Right atrium auricular region (tissue), 2 donors: ENCODE measurements at regions not wholly inside any gene's neighbourhood (a gene's known extent, or its start where the extent isn't known, plus 50 kb on each side); places are given as distances from the start of the nearest gene placed in this dataset.
A peak's percentile ranks its signal among the peaks of the same experiment; 100 is the strongest.

Experiments
- DNase-seq: peaks from one replicate; pipeline ENCODE4 v3.0.0-alpha.2; 2019; ENCODE audit warnings: low spot score
- H3K27ac ChIP-seq, 2 donors: fragments of 200-600 bp; sonication (generic); 1 replicate in 1 of 2; 2 replicates in 1 of 2; pipeline ENCODE4 v1.5.1; 2016 to 2019
- H3K27me3 ChIP-seq, 2 donors: fragments of 200-600 bp; sonication (generic); one replicate each; pipeline versions ENCODE4 v1.5.1 to v1.6.0; 2017 to 2019
- H3K36me3 ChIP-seq: fragments of 200-600 bp; sonication (generic); one replicate; pipeline ENCODE4 v1.5.1; 2016
- H3K4me1 ChIP-seq, 2 donors: fragments of 200-600 bp; sonication (generic); one replicate each; pipeline versions ENCODE4 v1.5.1 to v1.6.0; 2017 to 2019
- H3K4me3 ChIP-seq, 2 donors: fragments of 200-600 bp; sonication (generic); 1 replicate in 1 of 2; 2 replicates in 1 of 2; pipeline ENCODE4 v1.5.1; 2017 to 2019; ENCODE audit warnings: mild to moderate bottlenecking in 1 of 2, moderate library complexity in 1 of 2
- H3K9me3 ChIP-seq, 2 donors: fragments of 200-600 bp; sonication (generic); one replicate each; pipeline ENCODE4 v1.5.1; 2019
- CTCF ChIP-seq, 2 donors: fragments of 200-600 bp; sonication (generic); IDR thresholded peaks; one replicate each; pipeline ENCODE4 v1.5.1; 2019; ENCODE audit warnings: antibody characterized with exemption in 2 of 2

DNA sequence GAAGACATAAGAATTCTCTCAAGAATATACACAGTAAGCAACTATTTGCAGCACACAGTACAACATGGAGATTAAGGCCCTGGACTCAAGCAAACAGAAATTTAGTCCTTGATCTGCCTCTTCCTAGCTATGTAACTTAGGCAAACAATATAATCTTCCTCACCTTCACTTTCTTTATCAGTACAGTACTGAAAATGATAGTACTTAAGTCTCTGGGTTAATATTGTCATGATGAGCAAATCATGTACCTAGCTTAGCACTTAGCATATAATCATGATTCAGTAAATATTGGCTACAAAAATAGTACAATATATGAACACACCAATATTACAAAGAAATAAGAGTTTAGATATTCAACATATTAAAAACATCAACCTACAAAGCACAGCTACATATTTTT lies 320.5 kb downstream of the HACE1 start:
- Histone ChIP-seq H3K4me1 (no peaks in the 10 kb centered on the region), H3K27me3 (no peaks in the 10 kb centered on the region), H3K36me3 (no peaks in the 10 kb centered on the region), H3K27ac (no peak overlapping the region), H3K9me3 (no peaks in the 10 kb centered on the region), H3K4me3 (no peak overlapping the region)
- no peak for DNase-seq
- TF ChIP-seq CTCF (IDR thresholded peaks at IDR 0.05): no peak

DNA sequence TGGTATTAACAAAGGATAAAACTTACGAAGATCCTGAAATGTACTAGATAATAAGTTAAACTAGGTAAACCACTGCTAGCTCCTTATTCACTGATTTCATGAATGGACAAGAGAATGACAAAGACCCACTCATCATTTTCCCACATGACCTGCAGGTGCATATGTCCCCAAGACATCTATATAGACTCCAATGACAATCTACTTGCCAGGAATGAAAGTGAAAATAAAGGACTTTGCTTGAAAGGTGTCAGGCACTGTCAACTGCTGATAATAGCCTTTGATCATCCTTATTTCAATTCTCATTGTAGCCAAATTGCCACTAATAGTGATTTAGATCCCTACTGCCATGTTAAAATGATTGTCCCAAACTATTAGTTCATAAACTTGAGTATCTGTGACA lies 321.8 kb downstream of the HACE1 start:
- Histone ChIP-seq H3K9me3 (no peaks in the 10 kb centered on the region), H3K27ac (no peak overlapping the region), H3K4me3 (no peak overlapping the region), H3K36me3 (no peaks in the 10 kb centered on the region), H3K27me3 (no peaks in the 10 kb centered on the region), H3K4me1 (no peaks in the 10 kb centered on the region)
- TF ChIP-seq CTCF (IDR thresholded peaks at IDR 0.05): no peak
- no peak for DNase-seq

- H3K4me1 ChIP-seq: peaks cover 0 to 4% of the 10 kb centered on the region in 2 donors
- no peak overlapping the region for H3K4me3 ChIP-seq
- H3K27ac ChIP-seq: no peak overlapping the region
- no peak for TF ChIP-seq CTCF (IDR thresholded peaks at IDR 0.05)
- H3K9me3 ChIP-seq: no peaks in the 10 kb centered on the region
- H3K36me3 ChIP-seq: no peaks in the 10 kb centered on the region
- DNase-seq: no peak
- no peaks in the 10 kb centered on the region for H3K27me3 ChIP-seq
Observed at GRCh38 chr6:104537180-104537579, 322.5 kb downstream of the HACE1 start.

DNA sequence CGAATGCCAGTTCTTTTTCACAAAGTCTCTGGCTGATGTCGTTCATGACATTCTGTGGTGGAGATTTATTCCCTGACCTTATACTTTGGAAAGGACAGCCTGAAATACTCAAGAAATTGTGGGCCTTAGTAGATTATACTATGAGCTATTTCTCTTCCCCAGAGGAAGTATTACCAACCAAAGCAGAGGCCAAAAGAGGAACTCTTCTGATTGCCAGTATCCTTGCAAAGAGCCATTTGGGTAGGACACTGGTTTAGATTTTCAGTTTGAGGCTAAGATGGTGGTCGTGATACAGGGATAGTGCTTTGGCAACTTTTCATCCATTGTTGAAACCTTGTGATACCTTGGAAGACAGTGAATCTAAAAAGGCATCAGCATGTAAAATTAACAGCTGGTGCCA lies 327.3 kb downstream of the HACE1 start:
- H3K9me3 ChIP-seq: no peaks in the 10 kb centered on the region
- H3K4me3 ChIP-seq: no peak overlapping the region
- H3K27me3 ChIP-seq: no peaks in the 10 kb centered on the region
- no peak for TF ChIP-seq CTCF (IDR thresholded peaks at IDR 0.05)
- no peaks in the 10 kb centered on the region for H3K36me3 ChIP-seq
- no peak for DNase-seq
- peaks cover 0 to 4% of the 10 kb centered on the region in 2 donors for H3K4me1 ChIP-seq
- no peak overlapping the region for H3K27ac ChIP-seq

DNA sequence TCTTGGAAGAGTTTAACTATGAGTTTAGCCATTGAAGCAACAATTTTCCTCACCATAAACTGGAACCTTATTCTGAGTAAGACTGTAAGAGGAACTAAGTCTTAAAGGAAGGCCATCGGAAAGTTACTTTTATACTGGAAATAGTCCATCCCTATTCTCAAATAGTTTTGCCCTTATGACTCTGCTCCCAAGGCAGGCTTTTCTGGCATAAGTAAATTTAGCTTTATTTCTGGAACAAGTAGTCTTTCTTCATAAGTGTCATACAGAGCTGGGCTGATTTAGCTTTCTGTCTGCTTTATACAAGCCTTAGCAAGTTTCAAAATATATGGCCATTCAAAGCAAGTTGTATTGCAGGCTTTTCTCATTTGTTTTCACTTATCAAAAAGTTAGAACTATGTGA lies 328.1 kb downstream of the HACE1 start:
- no peak for DNase-seq
- H3K27me3 ChIP-seq: no peaks in the 10 kb centered on the region
- H3K4me3 ChIP-seq: no peak overlapping the region
- H3K36me3 ChIP-seq: no peaks in the 10 kb centered on the region
- H3K9me3 ChIP-seq: no peaks in the 10 kb centered on the region
- H3K4me1 ChIP-seq: peaks cover 0 to 8% of the 10 kb centered on the region in 2 donors
- no peak overlapping the region for H3K27ac ChIP-seq
- TF ChIP-seq CTCF (IDR thresholded peaks at IDR 0.05): no peak

- DNase-seq: no peak
- H3K4me3 ChIP-seq: no peak overlapping the region
Observed at GRCh38 chr6:104527761-104528415, 331.8 kb downstream of the HACE1 start.

More at GRCh38 chr6:104527761-104528415, 331.8 kb downstream of the HACE1 start:
- Histone ChIP-seq H3K27ac (no peak overlapping the region), H3K36me3 (no peaks in the 10 kb centered on the region), H3K4me1 (peaks cover 0 to 17% of the 10 kb centered on the region in 2 donors), H3K27me3 (no peaks in the 10 kb centered on the region), H3K9me3 (no peaks in the 10 kb centered on the region)
- peak in 1 of 2 donors; percentile 23 for TF ChIP-seq CTCF (IDR thresholded peaks at IDR 0.05)
